ENCODE measurements at regions not wholly inside any gene's neighbourhood (a gene's known extent, or its start where the extent isn't known, plus 50 kb on each side); places are given as distances from the start of the nearest gene placed in this dataset.

- TF ChIP-seq, protein P1, sequence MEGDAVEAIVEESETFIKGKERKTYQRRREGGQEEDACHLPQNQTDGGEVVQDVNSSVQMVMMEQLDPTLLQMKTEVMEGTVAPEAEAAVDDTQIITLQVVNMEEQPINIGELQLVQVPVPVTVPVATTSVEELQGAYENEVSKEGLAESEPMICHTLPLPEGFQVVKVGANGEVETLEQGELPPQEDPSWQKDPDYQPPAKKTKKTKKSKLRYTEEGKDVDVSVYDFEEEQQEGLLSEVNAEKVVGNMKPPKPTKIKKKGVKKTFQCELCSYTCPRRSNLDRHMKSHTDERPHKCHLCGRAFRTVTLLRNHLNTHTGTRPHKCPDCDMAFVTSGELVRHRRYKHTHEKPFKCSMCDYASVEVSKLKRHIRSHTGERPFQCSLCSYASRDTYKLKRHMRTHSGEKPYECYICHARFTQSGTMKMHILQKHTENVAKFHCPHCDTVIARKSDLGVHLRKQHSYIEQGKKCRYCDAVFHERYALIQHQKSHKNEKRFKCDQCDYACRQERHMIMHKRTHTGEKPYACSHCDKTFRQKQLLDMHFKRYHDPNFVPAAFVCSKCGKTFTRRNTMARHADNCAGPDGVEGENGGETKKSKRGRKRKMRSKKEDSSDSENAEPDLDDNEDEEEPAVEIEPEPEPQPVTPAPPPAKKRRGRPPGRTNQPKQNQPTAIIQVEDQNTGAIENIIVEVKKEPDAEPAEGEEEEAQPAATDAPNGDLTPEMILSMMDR (conservative IDR thresholded peaks at IDR 0.05), result no peak
- TF ChIP-seq ZFX (IDR thresholded peaks at IDR 0.05), result no peak
These were observed 204.3 kb upstream of the EMCN start for GRCh38 chr4:100722133-100722532.
